HEK293 (cell line): ENCODE measurements at regions not wholly inside any gene's neighbourhood (a gene's known extent, or its start where the extent isn't known, plus 50 kb on each side); places are given as distances from the start of the nearest gene placed in this dataset.

Source experiments
- SETDB1 ChIP-seq: IDR thresholded peaks from one replicate; pipeline ENCODE4 v1.6.1; 2017; ENCODE audit warnings: mild to moderate bottlenecking, low read length, moderate library complexity, mixed read lengths; ENCODE audit not compliant: insufficient read length
- SP2 ChIP-seq: fragments of 450-650 bp; formaldehyde crosslinking; IDR thresholded peaks from 2 replicates; pipeline ENCODE4 v1.5.1; 2016; ENCODE audit warnings: missing biosample characterization, missing genetic modification characterization
- ZNF350 ChIP-seq: fragments of 450-650 bp; formaldehyde crosslinking; IDR thresholded peaks from 2 replicates; pipeline ENCODE4 v1.5.0; 2017; ENCODE audit warnings: missing biosample characterization, mild to moderate bottlenecking, missing genetic modification characterization
- ZNF423 ChIP-seq: fragments of 450-650 bp; formaldehyde crosslinking; IDR thresholded peaks from 2 replicates; pipeline ENCODE4 v1.5.1; 2016; ENCODE audit warnings: missing biosample characterization, missing genetic modification characterization
- ZNF677 ChIP-seq: fragments of 450-650 bp; IDR thresholded peaks from 2 replicates; pipeline ENCODE4 v1.5.0; 2018; ENCODE audit warnings: missing biosample characterization, mild to moderate bottlenecking, missing genetic modification characterization, moderate library complexity
- ZSCAN23 ChIP-seq: fragments of 450-650 bp; formaldehyde crosslinking; IDR thresholded peaks from 2 replicates; pipeline ENCODE4 v1.5.1; 2016; ENCODE audit warnings: missing biosample characterization, missing genetic modification characterization
- TF ChIP-seq, protein P1 (sequence below): fragments of 450-650 bp; formaldehyde crosslinking; IDR thresholded peaks from 2 replicates; pipeline ENCODE4 v1.5.1; 2016; ENCODE audit warnings: missing biosample characterization, missing genetic modification characterization
- TF ChIP-seq, protein P2 (sequence below): fragments of 450-650 bp; formaldehyde crosslinking; IDR thresholded peaks from 2 replicates; pipeline ENCODE4 v1.5.1; 2016; ENCODE audit warnings: missing biosample characterization, missing genetic modification characterization
- TF ChIP-seq, protein P3 (sequence below): fragments of 450-650 bp; formaldehyde crosslinking; IDR thresholded peaks from 2 replicates; pipeline ENCODE4 v1.5.1; 2016; ENCODE audit warnings: missing biosample characterization, missing genetic modification characterization
- TF ChIP-seq, protein P4 (sequence below): fragments of 450-650 bp; formaldehyde crosslinking; IDR thresholded peaks from 2 replicates; pipeline ENCODE4 v1.5.1; 2016; ENCODE audit warnings: missing biosample characterization, missing genetic modification characterization
- TF ChIP-seq, protein P5 (sequence below): fragments of 450-650 bp; formaldehyde crosslinking; IDR thresholded peaks from 2 replicates; pipeline ENCODE4 v1.5.1; 2016; ENCODE audit warnings: missing biosample characterization, missing genetic modification characterization

DNA sequence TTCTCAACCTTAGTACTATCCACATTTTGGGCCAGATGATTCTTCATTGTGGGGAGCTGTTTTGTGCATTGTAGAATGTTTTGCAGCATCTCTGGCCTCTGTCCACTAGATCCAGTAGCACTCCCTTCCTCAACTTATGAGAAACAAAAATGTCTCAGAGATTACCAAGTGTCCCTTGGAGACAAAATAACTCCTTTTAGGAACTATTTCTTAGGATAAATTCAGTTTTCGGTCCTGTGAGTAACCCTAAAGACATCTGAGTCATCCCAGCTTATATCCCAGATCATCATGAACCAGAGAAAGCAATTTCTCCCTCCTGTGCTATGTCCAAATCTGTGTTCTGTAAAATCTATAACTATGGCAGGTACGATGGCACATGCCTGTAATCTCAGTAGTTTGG lies 266.6 kb upstream of the PHYHIPL start:
- TF ChIP-seq SETDB1 (no peak), ZNF423 (tag by site-specific recombination) (no peak), SP2 (tag by site-specific recombination) (no peak), ZNF350 (no peak), ZSCAN23 (no peak), ZNF677 (tag by site-specific recombination) (no peak)
- TF ChIP-seq, protein P1, sequence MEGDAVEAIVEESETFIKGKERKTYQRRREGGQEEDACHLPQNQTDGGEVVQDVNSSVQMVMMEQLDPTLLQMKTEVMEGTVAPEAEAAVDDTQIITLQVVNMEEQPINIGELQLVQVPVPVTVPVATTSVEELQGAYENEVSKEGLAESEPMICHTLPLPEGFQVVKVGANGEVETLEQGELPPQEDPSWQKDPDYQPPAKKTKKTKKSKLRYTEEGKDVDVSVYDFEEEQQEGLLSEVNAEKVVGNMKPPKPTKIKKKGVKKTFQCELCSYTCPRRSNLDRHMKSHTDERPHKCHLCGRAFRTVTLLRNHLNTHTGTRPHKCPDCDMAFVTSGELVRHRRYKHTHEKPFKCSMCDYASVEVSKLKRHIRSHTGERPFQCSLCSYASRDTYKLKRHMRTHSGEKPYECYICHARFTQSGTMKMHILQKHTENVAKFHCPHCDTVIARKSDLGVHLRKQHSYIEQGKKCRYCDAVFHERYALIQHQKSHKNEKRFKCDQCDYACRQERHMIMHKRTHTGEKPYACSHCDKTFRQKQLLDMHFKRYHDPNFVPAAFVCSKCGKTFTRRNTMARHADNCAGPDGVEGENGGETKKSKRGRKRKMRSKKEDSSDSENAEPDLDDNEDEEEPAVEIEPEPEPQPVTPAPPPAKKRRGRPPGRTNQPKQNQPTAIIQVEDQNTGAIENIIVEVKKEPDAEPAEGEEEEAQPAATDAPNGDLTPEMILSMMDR (tag by site-specific recombination) = no peak
- TF ChIP-seq, protein P2, sequence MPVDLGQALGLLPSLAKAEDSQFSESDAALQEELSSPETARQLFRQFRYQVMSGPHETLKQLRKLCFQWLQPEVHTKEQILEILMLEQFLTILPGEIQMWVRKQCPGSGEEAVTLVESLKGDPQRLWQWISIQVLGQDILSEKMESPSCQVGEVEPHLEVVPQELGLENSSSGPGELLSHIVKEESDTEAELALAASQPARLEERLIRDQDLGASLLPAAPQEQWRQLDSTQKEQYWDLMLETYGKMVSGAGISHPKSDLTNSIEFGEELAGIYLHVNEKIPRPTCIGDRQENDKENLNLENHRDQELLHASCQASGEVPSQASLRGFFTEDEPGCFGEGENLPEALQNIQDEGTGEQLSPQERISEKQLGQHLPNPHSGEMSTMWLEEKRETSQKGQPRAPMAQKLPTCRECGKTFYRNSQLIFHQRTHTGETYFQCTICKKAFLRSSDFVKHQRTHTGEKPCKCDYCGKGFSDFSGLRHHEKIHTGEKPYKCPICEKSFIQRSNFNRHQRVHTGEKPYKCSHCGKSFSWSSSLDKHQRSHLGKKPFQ = no peak
- TF ChIP-seq, protein P3, sequence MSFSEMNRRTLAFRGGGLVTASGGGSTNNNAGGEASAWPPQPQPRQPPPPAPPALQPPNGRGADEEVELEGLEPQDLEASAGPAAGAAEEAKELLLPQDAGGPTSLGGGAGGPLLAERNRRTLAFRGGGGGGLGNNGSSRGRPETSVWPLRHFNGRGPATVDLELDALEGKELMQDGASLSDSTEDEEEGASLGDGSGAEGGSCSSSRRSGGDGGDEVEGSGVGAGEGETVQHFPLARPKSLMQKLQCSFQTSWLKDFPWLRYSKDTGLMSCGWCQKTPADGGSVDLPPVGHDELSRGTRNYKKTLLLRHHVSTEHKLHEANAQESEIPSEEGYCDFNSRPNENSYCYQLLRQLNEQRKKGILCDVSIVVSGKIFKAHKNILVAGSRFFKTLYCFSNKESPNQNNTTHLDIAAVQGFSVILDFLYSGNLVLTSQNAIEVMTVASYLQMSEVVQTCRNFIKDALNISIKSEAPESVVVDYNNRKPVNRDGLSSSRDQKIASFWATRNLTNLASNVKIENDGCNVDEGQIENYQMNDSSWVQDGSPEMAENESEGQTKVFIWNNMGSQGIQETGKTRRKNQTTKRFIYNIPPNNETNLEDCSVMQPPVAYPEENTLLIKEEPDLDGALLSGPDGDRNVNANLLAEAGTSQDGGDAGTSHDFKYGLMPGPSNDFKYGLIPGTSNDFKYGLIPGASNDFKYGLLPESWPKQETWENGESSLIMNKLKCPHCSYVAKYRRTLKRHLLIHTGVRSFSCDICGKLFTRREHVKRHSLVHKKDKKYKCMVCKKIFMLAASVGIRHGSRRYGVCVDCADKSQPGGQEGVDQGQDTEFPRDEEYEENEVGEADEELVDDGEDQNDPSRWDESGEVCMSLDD (tag by site-specific recombination) = no peak
- TF ChIP-seq, protein P4, sequence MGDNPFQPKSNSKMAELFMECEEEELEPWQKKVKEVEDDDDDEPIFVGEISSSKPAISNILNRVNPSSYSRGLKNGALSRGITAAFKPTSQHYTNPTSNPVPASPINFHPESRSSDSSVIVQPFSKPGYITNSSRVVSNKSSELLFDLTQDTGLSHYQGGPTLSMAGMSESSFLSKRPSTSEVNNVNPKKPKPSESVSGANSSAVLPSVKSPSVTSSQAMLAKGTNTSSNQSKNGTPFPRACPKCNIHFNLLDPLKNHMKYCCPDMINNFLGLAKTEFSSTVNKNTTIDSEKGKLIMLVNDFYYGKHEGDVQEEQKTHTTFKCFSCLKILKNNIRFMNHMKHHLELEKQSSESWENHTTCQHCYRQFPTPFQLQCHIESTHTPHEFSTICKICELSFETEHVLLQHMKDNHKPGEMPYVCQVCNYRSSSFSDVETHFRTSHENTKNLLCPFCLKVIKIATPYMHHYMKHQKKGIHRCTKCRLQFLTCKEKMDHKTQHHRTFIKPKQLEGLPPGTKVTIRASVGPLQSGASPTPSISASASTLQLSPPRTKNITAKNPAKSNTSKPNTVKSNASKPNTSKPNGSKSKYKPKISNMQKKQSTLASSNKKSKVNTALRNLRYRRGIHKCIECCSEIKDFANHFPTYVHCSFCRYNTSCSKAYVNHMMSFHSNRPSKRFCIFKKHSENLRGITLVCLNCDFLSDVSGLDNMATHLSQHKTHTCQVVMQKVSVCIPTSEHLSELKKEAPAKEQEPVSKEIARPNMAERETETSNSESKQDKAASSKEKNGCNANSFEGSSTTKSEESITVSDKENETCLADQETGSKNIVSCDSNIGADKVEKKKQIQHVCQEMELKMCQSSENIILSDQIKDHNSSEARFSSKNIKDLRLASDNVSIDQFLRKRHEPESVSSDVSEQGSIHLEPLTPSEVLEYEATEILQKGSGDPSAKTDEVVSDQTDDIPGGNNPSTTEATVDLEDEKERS = no peak
- TF ChIP-seq, protein P5, sequence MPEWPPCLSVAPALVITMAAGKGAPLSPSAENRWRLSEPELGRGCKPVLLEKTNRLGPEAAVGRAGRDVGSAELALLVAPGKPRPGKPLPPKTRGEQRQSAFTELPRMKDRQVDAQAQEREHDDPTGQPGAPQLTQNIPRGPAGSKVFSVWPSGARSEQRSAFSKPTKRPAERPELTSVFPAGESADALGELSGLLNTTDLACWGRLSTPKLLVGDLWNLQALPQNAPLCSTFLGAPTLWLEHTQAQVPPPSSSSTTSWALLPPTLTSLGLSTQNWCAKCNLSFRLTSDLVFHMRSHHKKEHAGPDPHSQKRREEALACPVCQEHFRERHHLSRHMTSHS (tag by site-specific recombination) = no peak
